ENCODE measurements at regions not wholly inside any gene's neighbourhood (a gene's known extent, or its start where the extent isn't known, plus 50 kb on each side); places are given as distances from the start of the nearest gene placed in this dataset.
A peak's percentile ranks its signal among the peaks of the same experiment; 100 is the strongest.

GRCh38 chr4:12770351-12770750 lies 713.8 kb downstream of the RAB28 start:
- H3K27ac ChIP-seq (ENCODE audit: insufficient read depth in 1 of 2, low read depth in 1 of 2, low read length in 2 of 2, poor library complexity in 1 of 2, severe bottlenecking in 2 of 2) = no peak overlapping the region
- 80% methylated on average over 2 of the region's 2 CpGs for WGBS (ENCODE audit: insufficient coverage)
- H3K36me3 ChIP-seq (ENCODE audit: control insufficient read depth in 4 of 4, insufficient read depth in 4 of 4, low read length in 3 of 4) = no peaks in the 10 kb centered on the region
- no peaks in the 10 kb centered on the region for H3K9me3 ChIP-seq (ENCODE audit: control extremely low read depth in 1 of 5, control insufficient read depth in 4 of 5, insufficient read depth in 2 of 5, low read depth in 1 of 5, low read length in 4 of 5)
- H3K4me3 ChIP-seq (ENCODE audit: control insufficient read depth in 1 of 7, extremely low read depth in 1 of 7, insufficient read depth in 4 of 7, low read depth in 2 of 7, low read length in 6 of 7) = no peak overlapping the region
- ChIA-PET CTCF (no interaction called here), POLR2A (no interaction called here)
- no peaks in the 10 kb centered on the region for H3K4me1 ChIP-seq (ENCODE audit: control extremely low read depth in 1 of 4, control insufficient read depth in 4 of 4, insufficient read depth in 4 of 4, low read length in 3 of 4)
- no peak for DNase-seq
- no peaks in the 10 kb centered on the region for H3K27me3 ChIP-seq (replicated peaks in 2 of 5; ENCODE audit: control insufficient read depth in 4 of 5, insufficient read depth in 5 of 5, low read length in 4 of 5)

GRCh38 chr4:12761694-12762093 lies 722.4 kb downstream of the RAB28 start:
- Histone ChIP-seq H3K4me3 (ENCODE audit: control insufficient read depth in 1 of 7, extremely low read depth in 1 of 7, insufficient read depth in 4 of 7, low read depth in 2 of 7, low read length in 6 of 7) (no peak overlapping the region), H3K4me1 (ENCODE audit: control extremely low read depth in 1 of 4, control insufficient read depth in 4 of 4, insufficient read depth in 4 of 4, low read length in 3 of 4) (no peaks in the 10 kb centered on the region), H3K36me3 (ENCODE audit: control insufficient read depth in 4 of 4, insufficient read depth in 4 of 4, low read length in 3 of 4) (no peaks in the 10 kb centered on the region), H3K9me3 (ENCODE audit: control extremely low read depth in 1 of 5, control insufficient read depth in 4 of 5, insufficient read depth in 2 of 5, low read depth in 1 of 5, low read length in 4 of 5) (no peaks in the 10 kb centered on the region), H3K27ac (ENCODE audit: insufficient read depth in 1 of 2, low read depth in 1 of 2, low read length in 2 of 2, poor library complexity in 1 of 2, severe bottlenecking in 2 of 2) (no peak overlapping the region), H3K27me3 (replicated peaks in 2 of 5; ENCODE audit: control insufficient read depth in 4 of 5, insufficient read depth in 5 of 5, low read length in 4 of 5) (no peaks in the 10 kb centered on the region)
- no CpG with 5 or more reads among the region's 4 CpGs for WGBS (ENCODE audit: insufficient coverage)
- ChIA-PET CTCF (no interaction called here), POLR2A (no interaction called here)
- DNase-seq = no peak

- POLR2A ChIA-PET = no interaction called here
- 100% methylated on average over 2 of the region's 5 CpGs for WGBS (ENCODE audit: insufficient coverage)
- no peak overlapping the region for H3K27ac ChIP-seq (ENCODE audit: insufficient read depth in 1 of 2, low read depth in 1 of 2, low read length in 2 of 2, poor library complexity in 1 of 2, severe bottlenecking in 2 of 2)
These were observed 737.0 kb downstream of the RAB28 start for GRCh38 chr4:12747154-12747553.

DNA sequence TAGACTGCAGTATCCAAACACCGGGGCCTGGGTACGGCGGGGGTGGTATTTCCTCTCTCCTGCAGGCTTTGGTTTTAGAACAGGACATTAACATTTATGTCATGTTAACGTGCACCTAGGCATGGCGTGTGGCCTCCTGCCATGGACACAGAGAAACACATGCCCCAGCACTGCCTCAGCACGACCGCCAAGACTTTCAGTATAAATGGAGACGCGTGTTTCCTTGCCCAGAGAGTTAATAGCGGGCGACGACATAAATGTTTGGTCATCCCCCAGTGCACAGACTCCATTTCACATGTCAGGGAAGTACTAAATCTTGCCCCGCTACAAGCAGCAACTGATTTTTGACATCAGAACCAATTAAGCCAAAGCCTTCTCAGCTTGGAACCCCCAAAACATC lies 737.9 kb downstream of the RAB28 start:
- WGBS (ENCODE audit: insufficient coverage) = 95% methylated on average over 12 of the region's 13 CpGs
- Histone ChIP-seq H3K27ac (ENCODE audit: insufficient read depth in 1 of 2, low read depth in 1 of 2, low read length in 2 of 2, poor library complexity in 1 of 2, severe bottlenecking in 2 of 2) (no peak overlapping the region), H3K27me3 (replicated peaks in 2 of 5; ENCODE audit: control insufficient read depth in 4 of 5, insufficient read depth in 5 of 5, low read length in 4 of 5) (peaks cover 0 to 3% (median 0%) of the 10 kb centered on the region in 5 experiments), H3K9me3 (ENCODE audit: control extremely low read depth in 1 of 5, control insufficient read depth in 4 of 5, insufficient read depth in 2 of 5, low read depth in 1 of 5, low read length in 4 of 5) (no peaks in the 10 kb centered on the region), H3K4me3 (ENCODE audit: control insufficient read depth in 1 of 7, extremely low read depth in 1 of 7, insufficient read depth in 4 of 7, low read depth in 2 of 7, low read length in 6 of 7) (no peak overlapping the region), H3K4me1 (ENCODE audit: control extremely low read depth in 1 of 4, control insufficient read depth in 4 of 4, insufficient read depth in 4 of 4, low read length in 3 of 4) (no peaks in the 10 kb centered on the region), H3K36me3 (ENCODE audit: control insufficient read depth in 4 of 4, insufficient read depth in 4 of 4, low read length in 3 of 4) (no peaks in the 10 kb centered on the region)
- POLR2A ChIA-PET = no interaction called here
- DNase-seq = no peak
- CTCF ChIA-PET = no interaction called here

More at GRCh38 chr4:12747154-12747553, 737.0 kb downstream of the RAB28 start:
- CTCF ChIA-PET = interaction anchor here (0.6 kb wide), 1 partner anchor 16 kb away, joined by 3 read pairs; no protein-coding TSS in a partner anchor
- Histone ChIP-seq H3K4me3 (ENCODE audit: control insufficient read depth in 1 of 7, extremely low read depth in 1 of 7, insufficient read depth in 4 of 7, low read depth in 2 of 7, low read length in 6 of 7) (no peak overlapping the region), H3K4me1 (ENCODE audit: control extremely low read depth in 1 of 4, control insufficient read depth in 4 of 4, insufficient read depth in 4 of 4, low read length in 3 of 4) (no peaks in the 10 kb centered on the region), H3K36me3 (ENCODE audit: control insufficient read depth in 4 of 4, insufficient read depth in 4 of 4, low read length in 3 of 4) (no peaks in the 10 kb centered on the region), H3K9me3 (ENCODE audit: control extremely low read depth in 1 of 5, control insufficient read depth in 4 of 5, insufficient read depth in 2 of 5, low read depth in 1 of 5, low read length in 4 of 5) (no peaks in the 10 kb centered on the region), H3K27me3 (replicated peaks in 2 of 5; ENCODE audit: control insufficient read depth in 4 of 5, insufficient read depth in 5 of 5, low read length in 4 of 5) (peaks cover 0 to 3% (median 0%) of the 10 kb centered on the region in 5 experiments)
- DNase-seq = no peak

GRCh38 chr4:12734586-12734985 lies 749.6 kb downstream of the RAB28 start:
- Histone ChIP-seq H3K4me1 (ENCODE audit: control extremely low read depth in 1 of 4, control insufficient read depth in 4 of 4, insufficient read depth in 4 of 4, low read length in 3 of 4) (no peaks in the 10 kb centered on the region), H3K27me3 (replicated peaks in 2 of 5; ENCODE audit: control insufficient read depth in 4 of 5, insufficient read depth in 5 of 5, low read length in 4 of 5) (peaks cover 0 to 5% (median 0%) of the 10 kb centered on the region in 5 experiments), H3K4me3 (ENCODE audit: control insufficient read depth in 1 of 7, extremely low read depth in 1 of 7, insufficient read depth in 4 of 7, low read depth in 2 of 7, low read length in 6 of 7) (no peak overlapping the region), H3K9me3 (ENCODE audit: control extremely low read depth in 1 of 5, control insufficient read depth in 4 of 5, insufficient read depth in 2 of 5, low read depth in 1 of 5, low read length in 4 of 5) (no peaks in the 10 kb centered on the region), H3K27ac (ENCODE audit: insufficient read depth in 1 of 2, low read depth in 1 of 2, low read length in 2 of 2, poor library complexity in 1 of 2, severe bottlenecking in 2 of 2) (no peak overlapping the region), H3K36me3 (ENCODE audit: control insufficient read depth in 4 of 4, insufficient read depth in 4 of 4, low read length in 3 of 4) (no peaks in the 10 kb centered on the region)
- no peak for DNase-seq
- WGBS (ENCODE audit: insufficient coverage) = 73% methylated on average over 2 of the region's 2 CpGs
- ChIA-PET POLR2A (no interaction called here), CTCF (no interaction called here)

DNA sequence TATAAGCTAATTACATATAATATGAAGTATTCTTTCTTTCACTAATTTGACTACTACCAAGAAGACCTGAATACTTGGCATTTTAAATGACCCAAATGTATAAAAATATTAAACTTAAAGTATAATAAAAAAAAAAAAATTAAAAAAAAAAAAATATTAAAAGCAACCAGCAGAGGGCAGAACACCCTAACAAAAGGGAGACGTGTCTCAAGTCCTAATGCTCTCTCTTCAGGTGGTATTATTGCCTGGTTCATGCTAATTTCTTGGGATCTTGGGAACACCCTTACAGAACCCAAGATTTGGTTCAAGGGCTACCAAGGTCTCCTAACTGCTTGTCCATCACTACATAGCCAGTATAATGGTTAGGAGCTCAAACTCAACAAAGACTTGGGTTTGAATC lies 754.8 kb downstream of the RAB28 start:
- H3K4me1 ChIP-seq (ENCODE audit: control extremely low read depth in 1 of 4, control insufficient read depth in 4 of 4, insufficient read depth in 4 of 4, low read length in 3 of 4) = peaks cover 0 to 4% (median 0%) of the 10 kb centered on the region in 4 experiments
- ChIA-PET CTCF (interaction anchor here (0.7 to 1.4 kb wide), 4 partner anchors 12 to 1701 kb away, joined by 3 to 4 read pairs (median 3); no protein-coding TSS in a partner anchor), POLR2A (no interaction called here)
- peak; percentile 22 to 51 (median 30) for DNase-seq
- H3K27me3 ChIP-seq (replicated peaks in 2 of 5; ENCODE audit: control insufficient read depth in 4 of 5, insufficient read depth in 5 of 5, low read length in 4 of 5) = peaks cover 0 to 5% (median 0%) of the 10 kb centered on the region in 5 experiments
- no peaks in the 10 kb centered on the region for H3K9me3 ChIP-seq (ENCODE audit: control extremely low read depth in 1 of 5, control insufficient read depth in 4 of 5, insufficient read depth in 2 of 5, low read depth in 1 of 5, low read length in 4 of 5)
- 0% methylated on average over 1 of the region's 1 CpG for WGBS (ENCODE audit: insufficient coverage)
- no peak overlapping the region for H3K27ac ChIP-seq (ENCODE audit: insufficient read depth in 1 of 2, low read depth in 1 of 2, low read length in 2 of 2, poor library complexity in 1 of 2, severe bottlenecking in 2 of 2)
- H3K36me3 ChIP-seq (ENCODE audit: control insufficient read depth in 4 of 4, insufficient read depth in 4 of 4, low read length in 3 of 4) = no peaks in the 10 kb centered on the region
- H3K4me3 ChIP-seq (ENCODE audit: control insufficient read depth in 1 of 7, extremely low read depth in 1 of 7, insufficient read depth in 4 of 7, low read depth in 2 of 7, low read length in 6 of 7) = no peak overlapping the region

GRCh38 chr4:12724510-12724909 lies 759.6 kb downstream of the RAB28 start:
- 0% methylated on average over 1 of the region's 5 CpGs for WGBS (ENCODE audit: insufficient coverage)
- H3K27me3 ChIP-seq (replicated peaks in 2 of 5; ENCODE audit: control insufficient read depth in 4 of 5, insufficient read depth in 5 of 5, low read length in 4 of 5) = no peaks in the 10 kb centered on the region
- H3K9me3 ChIP-seq (ENCODE audit: control extremely low read depth in 1 of 5, control insufficient read depth in 4 of 5, insufficient read depth in 2 of 5, low read depth in 1 of 5, low read length in 4 of 5) = no peaks in the 10 kb centered on the region
- no peaks in the 10 kb centered on the region for H3K36me3 ChIP-seq (ENCODE audit: control insufficient read depth in 4 of 4, insufficient read depth in 4 of 4, low read length in 3 of 4)
- peak; percentile 17 to 37 (median 31) for DNase-seq
- H3K4me1 ChIP-seq (ENCODE audit: control extremely low read depth in 1 of 4, control insufficient read depth in 4 of 4, insufficient read depth in 4 of 4, low read length in 3 of 4) = peaks cover 0 to 11% (median 0%) of the 10 kb centered on the region in 4 experiments
- no peak overlapping the region for H3K27ac ChIP-seq (ENCODE audit: insufficient read depth in 1 of 2, low read depth in 1 of 2, low read length in 2 of 2, poor library complexity in 1 of 2, severe bottlenecking in 2 of 2)
- peak overlapping the region in 2 of 7 experiments; percentile 16 to 64 for H3K4me3 ChIP-seq (ENCODE audit: control insufficient read depth in 1 of 7, extremely low read depth in 1 of 7, insufficient read depth in 4 of 7, low read depth in 2 of 7, low read length in 6 of 7)
- ChIA-PET CTCF (no interaction called here), POLR2A (no interaction called here)
